ENCODE measurements at regions not wholly inside any gene's neighbourhood (a gene's known extent, or its start where the extent isn't known, plus 50 kb on each side); places are given as distances from the start of the nearest gene placed in this dataset.

DNA sequence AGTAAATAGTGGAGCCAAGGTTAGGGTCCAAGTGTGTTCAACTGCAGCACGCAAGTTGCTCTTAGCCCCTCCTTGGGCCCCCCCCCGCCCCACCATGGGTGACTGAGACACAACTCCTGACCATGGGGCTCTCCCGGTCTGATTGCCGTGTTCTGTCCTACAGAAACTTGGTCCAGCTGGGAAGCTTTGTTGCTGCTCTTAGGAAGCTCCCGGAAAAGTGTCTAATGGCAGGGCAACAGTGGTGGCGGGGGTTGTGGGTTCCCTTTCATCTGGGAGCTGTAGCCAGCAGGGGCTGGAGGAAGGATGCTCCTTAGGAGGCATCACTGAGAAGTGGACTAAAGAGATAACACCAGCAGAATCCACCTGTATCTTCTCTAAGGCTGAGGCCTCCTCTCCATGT lies 111.1 kb downstream of the CYP26B1 start:
- Mint-ChIP-seq H3K27ac (ENCODE audit: unreplicated experiment) (no peak overlapping the region), H3K4me1 (ENCODE audit: unreplicated experiment) (no peaks in the 10 kb centered on the region), H3K36me3 (ENCODE audit: unreplicated experiment) (no peaks in the 10 kb centered on the region), H3K9me3 (ENCODE audit: unreplicated experiment) (no peaks in the 10 kb centered on the region), H3K27me3 (ENCODE audit: unreplicated experiment) (peaks cover 32% of the 10 kb centered on the region), H3K4me3 (ENCODE audit: unreplicated experiment) (no peak overlapping the region)
- TF ChIP-seq, protein P1, sequence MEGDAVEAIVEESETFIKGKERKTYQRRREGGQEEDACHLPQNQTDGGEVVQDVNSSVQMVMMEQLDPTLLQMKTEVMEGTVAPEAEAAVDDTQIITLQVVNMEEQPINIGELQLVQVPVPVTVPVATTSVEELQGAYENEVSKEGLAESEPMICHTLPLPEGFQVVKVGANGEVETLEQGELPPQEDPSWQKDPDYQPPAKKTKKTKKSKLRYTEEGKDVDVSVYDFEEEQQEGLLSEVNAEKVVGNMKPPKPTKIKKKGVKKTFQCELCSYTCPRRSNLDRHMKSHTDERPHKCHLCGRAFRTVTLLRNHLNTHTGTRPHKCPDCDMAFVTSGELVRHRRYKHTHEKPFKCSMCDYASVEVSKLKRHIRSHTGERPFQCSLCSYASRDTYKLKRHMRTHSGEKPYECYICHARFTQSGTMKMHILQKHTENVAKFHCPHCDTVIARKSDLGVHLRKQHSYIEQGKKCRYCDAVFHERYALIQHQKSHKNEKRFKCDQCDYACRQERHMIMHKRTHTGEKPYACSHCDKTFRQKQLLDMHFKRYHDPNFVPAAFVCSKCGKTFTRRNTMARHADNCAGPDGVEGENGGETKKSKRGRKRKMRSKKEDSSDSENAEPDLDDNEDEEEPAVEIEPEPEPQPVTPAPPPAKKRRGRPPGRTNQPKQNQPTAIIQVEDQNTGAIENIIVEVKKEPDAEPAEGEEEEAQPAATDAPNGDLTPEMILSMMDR (IDR thresholded peaks at IDR 0.05): no peak
- DNase-seq (ENCODE audit: extremely low spot score, unreplicated experiment): no peak

DNA sequence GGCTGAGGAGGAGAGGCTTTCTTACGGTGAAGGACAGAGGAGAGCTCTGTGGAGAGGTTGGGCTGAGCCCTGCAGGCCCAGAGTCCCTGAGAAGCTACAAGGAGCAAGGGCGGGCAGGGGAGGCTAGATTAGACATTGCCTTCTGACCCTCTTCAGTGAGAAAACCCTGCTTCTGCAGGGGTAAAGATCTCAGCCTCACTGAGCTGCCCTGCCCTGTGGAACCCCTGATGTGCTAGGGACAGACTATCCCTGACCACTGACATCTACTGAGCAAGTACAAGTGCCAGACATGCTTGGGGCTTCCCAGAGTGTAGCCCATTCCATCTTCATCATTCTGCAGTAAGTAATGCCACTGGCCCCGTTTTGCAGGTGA lies 111.5 kb downstream of the CYP26B1 start:
- Mint-ChIP-seq H3K27me3 (ENCODE audit: unreplicated experiment) (peaks cover 32% of the 10 kb centered on the region), H3K9me3 (ENCODE audit: unreplicated experiment) (no peaks in the 10 kb centered on the region), H3K4me1 (ENCODE audit: unreplicated experiment) (no peaks in the 10 kb centered on the region), H3K27ac (ENCODE audit: unreplicated experiment) (no peak overlapping the region), H3K4me3 (ENCODE audit: unreplicated experiment) (no peak overlapping the region), H3K36me3 (ENCODE audit: unreplicated experiment) (no peaks in the 10 kb centered on the region)
- DNase-seq (ENCODE audit: extremely low spot score, unreplicated experiment): no peak
- TF ChIP-seq, protein P1 (IDR thresholded peaks at IDR 0.05): no peak

DNA sequence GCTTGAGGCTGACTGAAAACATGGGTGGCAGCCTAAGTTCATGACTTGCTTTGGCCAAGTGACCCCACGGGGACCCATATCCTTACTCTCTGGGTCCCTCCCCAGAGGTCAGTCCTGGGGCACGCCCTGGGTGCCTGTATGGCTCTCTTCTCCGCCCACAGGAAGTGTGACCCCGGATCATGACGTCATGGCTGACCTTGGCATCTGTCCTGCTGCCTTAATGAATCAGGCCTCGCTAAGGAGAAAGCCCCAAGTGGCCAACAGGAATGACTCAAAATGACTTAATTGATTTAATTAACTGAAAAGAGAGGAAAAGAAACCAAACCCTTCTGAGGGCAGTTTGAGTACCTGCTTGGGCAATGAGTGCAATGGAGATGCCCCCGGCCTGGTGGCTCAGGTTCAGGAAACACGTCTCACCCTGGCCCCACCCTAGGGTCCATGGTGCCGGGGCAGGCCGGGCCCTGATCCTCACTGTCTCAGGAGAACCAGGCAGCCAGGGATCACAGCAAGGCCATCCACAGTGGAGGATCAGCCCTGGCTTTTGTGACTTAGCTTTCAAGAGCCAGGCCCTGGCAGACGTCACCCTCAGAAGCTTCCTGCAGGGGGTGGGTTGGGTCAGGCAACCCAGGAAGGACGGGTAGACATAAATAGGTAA lies 112.0 kb downstream of the CYP26B1 start:
- TF ChIP-seq, protein P1 (IDR thresholded peaks at IDR 0.05): no peak
- peak; percentile 79 for DNase-seq (ENCODE audit: extremely low spot score, unreplicated experiment)

DNA sequence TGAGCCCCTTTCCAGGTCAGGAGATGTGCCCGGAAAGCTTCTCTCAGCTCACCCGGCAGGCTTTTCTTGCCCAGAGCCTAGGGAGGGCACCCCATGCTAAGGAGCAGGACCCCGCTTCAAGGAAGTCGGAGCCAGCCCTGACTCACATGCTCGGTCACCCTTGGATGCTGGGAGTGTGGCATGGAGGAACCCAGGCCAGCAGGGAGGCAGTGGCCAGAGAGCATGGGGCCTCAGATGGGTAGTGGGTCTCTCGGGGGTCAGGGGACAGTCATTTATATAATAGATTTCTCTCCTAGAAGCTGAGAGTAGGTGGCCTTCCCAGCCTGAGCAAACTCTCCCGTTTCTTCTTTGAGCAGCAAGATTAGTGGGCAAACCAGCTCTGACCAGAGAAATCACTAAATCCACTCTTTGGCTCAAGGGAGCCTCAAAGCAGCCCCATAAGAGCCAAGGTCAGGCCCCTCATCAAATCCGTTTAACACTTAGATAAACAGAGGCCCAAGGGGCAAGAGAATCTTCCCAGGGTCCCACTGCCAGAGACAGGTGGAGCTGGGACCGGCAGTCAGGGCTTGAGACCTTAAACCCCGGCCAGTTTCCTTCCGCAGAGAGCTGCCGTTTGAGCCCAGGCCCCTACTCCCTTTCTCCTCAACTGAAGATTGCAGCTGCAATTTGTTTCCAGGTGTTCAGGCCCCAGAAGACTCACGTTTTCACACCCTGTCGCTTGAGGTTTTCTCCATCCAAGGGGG lies 113.1 kb downstream of the CYP26B1 start:
- TF ChIP-seq, protein P1 (IDR thresholded peaks at IDR 0.05): no peak
- H3K27me3 Mint-ChIP-seq (ENCODE audit: unreplicated experiment): peaks cover 39% of the 10 kb centered on the region
- no peaks in the 10 kb centered on the region for H3K36me3 Mint-ChIP-seq (ENCODE audit: unreplicated experiment)
- peak; percentile 70 for DNase-seq (ENCODE audit: extremely low spot score, unreplicated experiment)
- no peaks in the 10 kb centered on the region for H3K4me1 Mint-ChIP-seq (ENCODE audit: unreplicated experiment)
- H3K4me3 Mint-ChIP-seq (ENCODE audit: unreplicated experiment): no peak overlapping the region
- H3K27ac Mint-ChIP-seq (ENCODE audit: unreplicated experiment): no peak overlapping the region
- no peaks in the 10 kb centered on the region for H3K9me3 Mint-ChIP-seq (ENCODE audit: unreplicated experiment)

More for the DNA sequence above, 112.0 kb downstream of the CYP26B1 start:
- Mint-ChIP-seq H3K9me3 (ENCODE audit: unreplicated experiment) (no peaks in the 10 kb centered on the region), H3K4me3 (ENCODE audit: unreplicated experiment) (no peak overlapping the region), H3K27ac (ENCODE audit: unreplicated experiment) (no peak overlapping the region), H3K27me3 (ENCODE audit: unreplicated experiment) (peaks cover 32% of the 10 kb centered on the region), H3K36me3 (ENCODE audit: unreplicated experiment) (no peaks in the 10 kb centered on the region), H3K4me1 (ENCODE audit: unreplicated experiment) (no peaks in the 10 kb centered on the region)

DNA sequence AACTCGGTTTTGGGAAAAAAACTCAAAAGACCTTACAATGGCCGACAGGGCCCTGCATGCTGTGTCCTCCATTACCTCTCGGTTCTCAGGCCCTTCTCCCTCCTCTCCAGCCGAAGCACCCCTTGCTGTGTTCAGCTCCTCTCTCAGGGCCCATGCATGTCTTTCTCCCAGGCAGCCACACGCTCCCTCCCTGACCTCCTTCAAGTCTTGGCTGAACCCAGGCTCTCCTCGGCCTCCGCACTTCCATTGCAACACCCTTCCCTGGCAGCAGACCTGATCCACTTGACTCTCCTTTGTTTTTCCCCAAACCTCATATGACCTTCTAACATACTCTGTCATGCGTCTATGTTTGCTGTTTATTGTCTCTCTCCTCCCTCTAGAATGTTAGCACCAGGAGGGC lies 114.0 kb downstream of the CYP26B1 start:
- peak; percentile 62 for DNase-seq (ENCODE audit: extremely low spot score, unreplicated experiment)
- H3K9me3 Mint-ChIP-seq (ENCODE audit: unreplicated experiment): no peaks in the 10 kb centered on the region
- H3K4me1 Mint-ChIP-seq (ENCODE audit: unreplicated experiment): no peaks in the 10 kb centered on the region
- no peak overlapping the region for H3K4me3 Mint-ChIP-seq (ENCODE audit: unreplicated experiment)
- peaks cover 40% of the 10 kb centered on the region for H3K27me3 Mint-ChIP-seq (ENCODE audit: unreplicated experiment)
- H3K27ac Mint-ChIP-seq (ENCODE audit: unreplicated experiment): no peak overlapping the region
- no peaks in the 10 kb centered on the region for H3K36me3 Mint-ChIP-seq (ENCODE audit: unreplicated experiment)
- TF ChIP-seq, protein P1 (IDR thresholded peaks at IDR 0.05): no peak

Measured in osteocyte (in vitro differentiated cells).